ENCODE measurements at regions not wholly inside any gene's neighbourhood (a gene's known extent, or its start where the extent isn't known, plus 50 kb on each side); places are given as distances from the start of the nearest gene placed in this dataset.

GRCh38 chr14:84806622-84807021, 723.3 kb upstream of the FLRT2 start:
- TF ChIP-seq CTCF (IDR thresholded peaks at IDR 0.05; ENCODE audit: low read depth, low read length), result no peak
- TF ChIP-seq POLR2A (IDR thresholded peaks at IDR 0.05; ENCODE audit: extremely low read depth, insufficient read length), result no peak

Data from NB4 (cell line).